GM21737 (cell line): ENCODE measurements at regions not wholly inside any gene's neighbourhood (a gene's known extent, or its start where the extent isn't known, plus 50 kb on each side); places are given as distances from the start of the nearest gene placed in this dataset.

Experiments
- ATAC-seq: cut with Tn5 transposase; IDR thresholded peaks from one replicate; pipeline ENCODE4 v1.9.1; 2021; ENCODE audit warnings: mild to moderate bottlenecking, moderate library complexity; ENCODE audit not compliant: unreplicated experiment

- ATAC-seq = no peak
Observed at GRCh38 chr4:136573460-136573859, 958.8 kb downstream of the PCDH18 start.

- no peak for ATAC-seq
Observed at GRCh38 chr4:136571315-136571714, 961.0 kb downstream of the PCDH18 start.

GRCh38 chr4:136562834-136563233 lies 969.5 kb downstream of the PCDH18 start:
- no peak for ATAC-seq

GRCh38 chr4:136558940-136559494 lies 973.3 kb downstream of the PCDH18 start:
- ATAC-seq = no peak

GRCh38 chr4:136557396-136557795 lies 974.9 kb downstream of the PCDH18 start:
- no peak for ATAC-seq

- no peak for ATAC-seq
Observed at GRCh38 chr4:136554033-136554432, 978.3 kb downstream of the PCDH18 start.

GRCh38 chr4:136551753-136552152 lies 980.5 kb downstream of the PCDH18 start:
- no peak for ATAC-seq

GRCh38 chr4:136540747-136541146 lies 991.5 kb downstream of the PCDH18 start:
- no peak for ATAC-seq

GRCh38 chr4:136528131-136528530 lies 1004.2 kb downstream of the PCDH18 start:
- no peak for ATAC-seq

- ATAC-seq = no peak
Observed at GRCh38 chr4:136526517-136526916, 1005.8 kb downstream of the PCDH18 start.

GRCh38 chr4:136524039-136524438 lies 1008.3 kb downstream of the PCDH18 start:
- no peak for ATAC-seq

GRCh38 chr4:136516371-136516770 lies 1015.9 kb downstream of the PCDH18 start:
- no peak for ATAC-seq

GRCh38 chr4:136505020-136505419 lies 1027.3 kb downstream of the PCDH18 start:
- ATAC-seq = no peak

GRCh38 chr4:136495851-136496250 lies 1036.4 kb downstream of the PCDH18 start:
- ATAC-seq = no peak

- ATAC-seq = no peak
Observed at GRCh38 chr4:136495076-136495475, 1037.2 kb downstream of the PCDH18 start.

GRCh38 chr4:136489101-136489500 lies 1043.2 kb downstream of the PCDH18 start:
- ATAC-seq = no peak

GRCh38 chr4:136484996-136485395 lies 1047.3 kb downstream of the PCDH18 start:
- no peak for ATAC-seq

- no peak for ATAC-seq
Observed at GRCh38 chr4:136476753-136477152, 1055.5 kb downstream of the PCDH18 start.

- ATAC-seq = no peak
Observed at GRCh38 chr4:136471051-136471450, 1061.2 kb downstream of the PCDH18 start.

- no peak for ATAC-seq
Observed at GRCh38 chr4:136465691-136466090, 1066.6 kb downstream of the PCDH18 start.

- no peak for ATAC-seq
Observed at GRCh38 chr4:136463941-136464340, 1068.4 kb downstream of the PCDH18 start.

GRCh38 chr4:136461533-136461932 lies 1070.8 kb downstream of the PCDH18 start:
- ATAC-seq = no peak

- ATAC-seq = no peak
Observed at GRCh38 chr4:136458326-136458725, 1074.0 kb downstream of the PCDH18 start.
